OCI-LY7 (cell line): ENCODE measurements at regions not wholly inside any gene's neighbourhood (a gene's known extent, or its start where the extent isn't known, plus 50 kb on each side); places are given as distances from the start of the nearest gene placed in this dataset.

Experiments used
- BruUV-seq: library from RNA; stranded (reverse); fragments of 400-500 nt; replicated peaks from 2 replicates; lab custom pipeline; 2021; lab: Mats Ljungman, UMichigan
- CTCF ChIA-PET: fragments of 300-600 bp; sonication (Branson Sonifier 250); formaldehyde crosslinking; loops from one replicate; lab custom pipeline; 2022; ENCODE audit warnings: antibody characterized with exemption; ENCODE audit not compliant: unreplicated experiment; lab: Charles Lee
- POLR2A ChIA-PET: fragments of 300-600 bp; sonication (Branson Sonifier 250); formaldehyde crosslinking; loops from one replicate; lab custom pipeline; 2022; ENCODE audit warnings: antibody characterized with exemption; lab: Charles Lee
- DNase-seq: peaks from one replicate; pipeline ENCODE4 v3.0.0-alpha.2; 2015; ENCODE audit warnings: low spot score
- H2AFZ ChIP-seq: fragments of 200-600 bp; sonication (generic), shearing (Covaris generic); 2 replicates; pipeline ENCODE4 v1.6.1; 2014; ENCODE audit warnings: mild to moderate bottlenecking, antibody characterized with exemption, low read length, moderate library complexity
- H3K27ac ChIP-seq: fragments of 200-600 bp; sonication (generic); 2 replicates; pipeline ENCODE4 v1.5.1; 2014; ENCODE audit warnings: mixed run types, low read depth, mild to moderate bottlenecking, moderate library complexity, low read length, inconsistent platforms; ENCODE audit not compliant: poor library complexity, severe bottlenecking
- H3K36me3 ChIP-seq: fragments of 200-600 bp; sonication (generic); 2 replicates; pipeline ENCODE4 v1.6.1; 2014; ENCODE audit warnings: mild to moderate bottlenecking, antibody characterized with exemption, low read length, moderate library complexity, mixed read lengths; ENCODE audit not compliant: insufficient read depth
- H3K4me1 ChIP-seq: fragments of 200-600 bp; sonication (generic); 2 replicates; pipeline ENCODE4 v1.5.1; 2014; ENCODE audit warnings: mild to moderate bottlenecking, low read length; ENCODE audit not compliant: insufficient read depth, poor library complexity, severe bottlenecking
- H3K4me2 ChIP-seq: fragments of 200-600 bp; sonication (generic); 2 replicates; pipeline ENCODE4 v1.6.1; 2014; ENCODE audit warnings: mild to moderate bottlenecking, low read length
- H3K4me3 ChIP-seq: fragments of 200-600 bp; sonication (generic); 2 replicates; pipeline ENCODE4 v1.5.1; 2014; ENCODE audit warnings: mild to moderate bottlenecking, low read depth, low read length; ENCODE audit not compliant: poor library complexity, severe bottlenecking
- H3K79me2 ChIP-seq: fragments of 200-600 bp; sonication (generic); 2 replicates; pipeline ENCODE4 v1.6.1; 2016; ENCODE audit warnings: low read depth, mild to moderate bottlenecking, low read length, moderate library complexity, mixed read lengths; ENCODE audit not compliant: insufficient read depth
- H3K9me2 ChIP-seq: fragments of 200-600 bp; sonication (generic); 2 replicates; pipeline ENCODE4 v1.6.1; 2016; ENCODE audit warnings: mild to moderate bottlenecking, low read length, mixed read lengths; ENCODE audit not compliant: insufficient read depth
- H3K9me3 ChIP-seq: fragments of 200-600 bp; sonication (generic); 2 replicates; pipeline ENCODE4 v1.6.1; 2014; ENCODE audit warnings: mild to moderate bottlenecking, mixed run types, low read length, mixed read lengths
- H4K20me1 ChIP-seq: fragments of 200-600 bp; sonication (generic); 2 replicates; pipeline ENCODE4 v1.6.1; 2014; ENCODE audit warnings: mild to moderate bottlenecking, antibody characterized with exemption, low read length, moderate library complexity, mixed read lengths; ENCODE audit not compliant: insufficient read depth
- EZH2phosphoT487 ChIP-seq: fragments of 200-600 bp; sonication (generic); IDR thresholded peaks from 2 replicates; pipeline ENCODE4 v1.6.1; 2018; ENCODE audit warnings: low read depth, borderline replicate concordance, mild to moderate bottlenecking, mixed run types, antibody characterized with exemption, low read length, moderate library complexity, mixed read lengths
- intact Hi-C: fragments of 100-400 bp; cut with micrococcal nuclease; formaldehyde crosslinking; loops from one replicate; pipeline ENCODE4 v1.10.0; 2022; ENCODE audit not compliant: unreplicated experiment
- TF ChIP-seq, protein P1 (sequence below): fragments of 200-600 bp; sonication (generic); conservative IDR thresholded peaks from 2 replicates; pipeline ENCODE4 v1.5.1; 2014; ENCODE audit warnings: mild to moderate bottlenecking, antibody characterized with exemption, low read length, moderate library complexity, mixed read lengths

DNA sequence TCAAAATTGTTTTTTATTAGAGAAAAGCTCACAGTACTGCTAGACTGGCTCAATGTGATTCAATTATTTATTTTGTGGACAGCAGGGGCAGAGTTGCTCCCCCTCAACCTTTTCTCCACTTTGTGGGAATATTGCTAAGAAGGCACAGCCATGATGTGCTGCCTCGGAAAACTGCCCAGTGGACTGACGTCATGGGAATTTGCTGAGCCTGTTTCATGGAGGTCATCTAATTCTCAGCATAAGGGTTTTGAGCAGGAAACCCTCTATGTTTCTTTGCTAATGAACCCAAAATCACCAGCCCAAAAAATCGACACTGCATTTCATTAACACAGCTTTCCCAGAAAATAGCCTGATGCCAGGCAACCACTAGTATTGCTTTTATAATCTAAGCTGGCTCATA lies 228.8 kb upstream of the FAM3C start:
- no peak overlapping the region for H3K4me3 ChIP-seq
- no peaks in the 10 kb centered on the region for H3K9me2 ChIP-seq
- H2AFZ ChIP-seq: no peak overlapping the region
- intact Hi-C loops: no loop called here
- H3K27ac ChIP-seq: no peak overlapping the region
- ChIA-PET POLR2A (no interaction called here), CTCF (no interaction called here)
- H3K4me2 ChIP-seq: no peak overlapping the region
- BruUV-seq: no TSS peak
- no peaks in the 10 kb centered on the region for H3K79me2 ChIP-seq
- H3K36me3 ChIP-seq: no peaks in the 10 kb centered on the region
- no peak for DNase-seq
- no peaks in the 10 kb centered on the region for H4K20me1 ChIP-seq
- H3K4me1 ChIP-seq: no peaks in the 10 kb centered on the region
- no peak for TF ChIP-seq EZH2phosphoT487
- TF ChIP-seq, protein P1, sequence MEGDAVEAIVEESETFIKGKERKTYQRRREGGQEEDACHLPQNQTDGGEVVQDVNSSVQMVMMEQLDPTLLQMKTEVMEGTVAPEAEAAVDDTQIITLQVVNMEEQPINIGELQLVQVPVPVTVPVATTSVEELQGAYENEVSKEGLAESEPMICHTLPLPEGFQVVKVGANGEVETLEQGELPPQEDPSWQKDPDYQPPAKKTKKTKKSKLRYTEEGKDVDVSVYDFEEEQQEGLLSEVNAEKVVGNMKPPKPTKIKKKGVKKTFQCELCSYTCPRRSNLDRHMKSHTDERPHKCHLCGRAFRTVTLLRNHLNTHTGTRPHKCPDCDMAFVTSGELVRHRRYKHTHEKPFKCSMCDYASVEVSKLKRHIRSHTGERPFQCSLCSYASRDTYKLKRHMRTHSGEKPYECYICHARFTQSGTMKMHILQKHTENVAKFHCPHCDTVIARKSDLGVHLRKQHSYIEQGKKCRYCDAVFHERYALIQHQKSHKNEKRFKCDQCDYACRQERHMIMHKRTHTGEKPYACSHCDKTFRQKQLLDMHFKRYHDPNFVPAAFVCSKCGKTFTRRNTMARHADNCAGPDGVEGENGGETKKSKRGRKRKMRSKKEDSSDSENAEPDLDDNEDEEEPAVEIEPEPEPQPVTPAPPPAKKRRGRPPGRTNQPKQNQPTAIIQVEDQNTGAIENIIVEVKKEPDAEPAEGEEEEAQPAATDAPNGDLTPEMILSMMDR: no peak
- H3K9me3 ChIP-seq: no peaks in the 10 kb centered on the region

DNA sequence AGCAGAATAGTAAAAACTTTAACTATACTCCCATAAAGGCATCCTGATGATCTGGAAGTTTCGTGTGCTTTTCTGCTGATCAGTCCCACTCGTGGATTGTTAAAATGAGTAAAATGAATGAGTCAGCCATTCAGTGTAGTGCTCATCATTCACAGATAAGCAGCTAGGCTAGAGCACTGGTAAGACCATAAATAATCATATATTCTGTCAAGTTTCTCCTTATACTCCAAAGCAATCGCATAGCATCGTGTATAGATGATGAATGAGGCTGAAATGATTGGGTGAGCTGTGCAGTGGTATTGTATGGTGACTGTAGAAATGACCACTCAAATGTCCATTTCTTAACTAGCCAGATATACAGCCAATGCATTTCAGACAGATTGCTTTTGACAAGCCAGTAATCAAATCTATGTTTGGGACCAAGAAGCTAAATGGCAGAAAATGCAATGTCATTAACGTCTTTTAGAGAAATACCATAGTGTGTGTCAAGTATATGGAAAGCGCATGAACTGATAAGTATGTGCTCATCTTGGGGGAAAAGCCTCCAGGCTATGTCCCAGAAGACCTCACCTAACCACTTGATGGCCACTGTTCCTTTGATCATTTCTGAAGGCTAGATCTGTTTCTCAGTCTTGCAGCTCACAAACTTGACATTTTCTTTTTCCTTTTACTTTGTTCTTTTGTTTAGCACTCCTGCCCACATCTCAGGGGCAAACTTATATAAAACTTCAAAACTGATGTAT lies 227.2 kb upstream of the FAM3C start:
- intact Hi-C loops: no loop called here
- CTCF ChIA-PET: no interaction called here
- no peaks in the 10 kb centered on the region for H4K20me1 ChIP-seq
- H3K4me1 ChIP-seq: no peaks in the 10 kb centered on the region
- no peak overlapping the region for H2AFZ ChIP-seq
- H3K4me3 ChIP-seq: no peak overlapping the region
- no peaks in the 10 kb centered on the region for H3K9me3 ChIP-seq
- no peak for DNase-seq
- POLR2A ChIA-PET: interaction anchor here (0.6 to 0.7 kb wide), 4 partner anchors 18 to 1001 kb away, joined by 3 to 6 read pairs (median 4); no protein-coding TSS in a partner anchor
- H3K27ac ChIP-seq: no peak overlapping the region
- no peaks in the 10 kb centered on the region for H3K36me3 ChIP-seq
- no peaks in the 10 kb centered on the region for H3K9me2 ChIP-seq
- H3K4me2 ChIP-seq: no peak overlapping the region
- no TSS peak for BruUV-seq
- no peaks in the 10 kb centered on the region for H3K79me2 ChIP-seq
- TF ChIP-seq EZH2phosphoT487: no peak
- TF ChIP-seq, protein P1: no peak

DNA sequence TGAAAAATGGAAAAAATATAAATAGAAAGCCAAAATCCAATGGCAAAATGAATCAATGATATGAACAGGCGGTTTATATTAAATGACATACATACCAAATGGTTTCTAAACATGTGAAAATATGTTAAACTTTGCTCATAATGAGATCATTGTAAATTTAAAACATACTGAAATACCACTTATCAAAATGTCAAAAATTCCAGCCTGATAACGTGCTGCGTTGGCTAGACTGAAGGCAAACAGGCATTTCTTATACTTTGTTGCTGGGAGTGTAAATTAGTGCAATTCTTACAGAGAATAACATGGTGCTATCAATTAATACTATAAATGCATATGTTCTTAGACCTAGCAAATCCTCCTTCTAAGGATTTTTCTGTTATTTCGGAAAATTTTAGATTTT lies 225.8 kb upstream of the FAM3C start:
- ChIA-PET CTCF (no interaction called here), POLR2A (no interaction called here)
- intact Hi-C loops: no loop called here
- no peak overlapping the region for H3K4me2 ChIP-seq
- no TSS peak for BruUV-seq
- H3K27ac ChIP-seq: no peak overlapping the region
- no peaks in the 10 kb centered on the region for H3K36me3 ChIP-seq
- no peaks in the 10 kb centered on the region for H3K9me2 ChIP-seq
- no peak for DNase-seq
- H3K79me2 ChIP-seq: no peaks in the 10 kb centered on the region
- no peak overlapping the region for H3K4me3 ChIP-seq
- no peaks in the 10 kb centered on the region for H3K4me1 ChIP-seq
- TF ChIP-seq EZH2phosphoT487: no peak
- TF ChIP-seq, protein P1: no peak
- H2AFZ ChIP-seq: no peak overlapping the region
- no peaks in the 10 kb centered on the region for H4K20me1 ChIP-seq
- no peaks in the 10 kb centered on the region for H3K9me3 ChIP-seq
